Stomach (tissue), 4 donors: ENCODE measurements at regions not wholly inside any gene's neighbourhood (a gene's known extent, or its start where the extent isn't known, plus 50 kb on each side); places are given as distances from the start of the nearest gene placed in this dataset.

Source experiments
- EP300 ChIP-seq: sonication (generic); formaldehyde crosslinking; IDR thresholded peaks from one replicate; pipeline ENCODE4 v1.6.1; 2017; ENCODE audit warnings: antibody characterized with exemption
- POLR2A ChIP-seq, 4 donors: fragments of 450-650 bp; IDR thresholded peaks; one replicate each; pipeline ENCODE4 v1.6.1; 2016; ENCODE audit warnings: antibody characterized with exemption in 4 of 4, control low read depth in 2 of 4, mild to moderate bottlenecking in 1 of 4, moderate library complexity in 1 of 4
- TF ChIP-seq, protein P1 (sequence below), 7 experiments: fragments of 450-650 bp in 4 of 7; fragments of 200-600 bp in 3 of 7; sonication (generic) in 3 of 7; IDR thresholded peaks; one replicate each; pipeline ENCODE4 v1.5.1; 2016 to 2019; ENCODE audit warnings: antibody characterized with exemption in 7 of 7, control low read depth in 2 of 7, mild to moderate bottlenecking in 1 of 7

- TF ChIP-seq, protein P1, sequence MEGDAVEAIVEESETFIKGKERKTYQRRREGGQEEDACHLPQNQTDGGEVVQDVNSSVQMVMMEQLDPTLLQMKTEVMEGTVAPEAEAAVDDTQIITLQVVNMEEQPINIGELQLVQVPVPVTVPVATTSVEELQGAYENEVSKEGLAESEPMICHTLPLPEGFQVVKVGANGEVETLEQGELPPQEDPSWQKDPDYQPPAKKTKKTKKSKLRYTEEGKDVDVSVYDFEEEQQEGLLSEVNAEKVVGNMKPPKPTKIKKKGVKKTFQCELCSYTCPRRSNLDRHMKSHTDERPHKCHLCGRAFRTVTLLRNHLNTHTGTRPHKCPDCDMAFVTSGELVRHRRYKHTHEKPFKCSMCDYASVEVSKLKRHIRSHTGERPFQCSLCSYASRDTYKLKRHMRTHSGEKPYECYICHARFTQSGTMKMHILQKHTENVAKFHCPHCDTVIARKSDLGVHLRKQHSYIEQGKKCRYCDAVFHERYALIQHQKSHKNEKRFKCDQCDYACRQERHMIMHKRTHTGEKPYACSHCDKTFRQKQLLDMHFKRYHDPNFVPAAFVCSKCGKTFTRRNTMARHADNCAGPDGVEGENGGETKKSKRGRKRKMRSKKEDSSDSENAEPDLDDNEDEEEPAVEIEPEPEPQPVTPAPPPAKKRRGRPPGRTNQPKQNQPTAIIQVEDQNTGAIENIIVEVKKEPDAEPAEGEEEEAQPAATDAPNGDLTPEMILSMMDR (IDR thresholded peaks at IDR 0.05) = no peak
- TF ChIP-seq EP300 (no peak), POLR2A (IDR thresholded peaks at IDR 0.05) (no peak)
These were observed 574.4 kb upstream of the SLC10A2 start for GRCh38 chr13:103640606-103641005.
